Activated CD8-positive, alpha-beta memory T cell treated with anti-CD3 and anti-CD28 coated beads for 4 hours (primary cell): ENCODE measurements at regions not wholly inside any gene's neighbourhood (a gene's known extent, or its start where the extent isn't known, plus 50 kb on each side); places are given as distances from the start of the nearest gene placed in this dataset.
"Not testable (repeated sequence)": the region's sequence is repeated elsewhere in the genome, so short reads cannot be mapped to it uniquely, and the experiment has no call there.

ENCODE experiments used
- DNase-seq, 2 donors: peaks; one replicate each; pipeline ENCODE4 v3.0.0-alpha.2; 2020; ENCODE audit warnings: low read depth in 2 of 2

DNA sequence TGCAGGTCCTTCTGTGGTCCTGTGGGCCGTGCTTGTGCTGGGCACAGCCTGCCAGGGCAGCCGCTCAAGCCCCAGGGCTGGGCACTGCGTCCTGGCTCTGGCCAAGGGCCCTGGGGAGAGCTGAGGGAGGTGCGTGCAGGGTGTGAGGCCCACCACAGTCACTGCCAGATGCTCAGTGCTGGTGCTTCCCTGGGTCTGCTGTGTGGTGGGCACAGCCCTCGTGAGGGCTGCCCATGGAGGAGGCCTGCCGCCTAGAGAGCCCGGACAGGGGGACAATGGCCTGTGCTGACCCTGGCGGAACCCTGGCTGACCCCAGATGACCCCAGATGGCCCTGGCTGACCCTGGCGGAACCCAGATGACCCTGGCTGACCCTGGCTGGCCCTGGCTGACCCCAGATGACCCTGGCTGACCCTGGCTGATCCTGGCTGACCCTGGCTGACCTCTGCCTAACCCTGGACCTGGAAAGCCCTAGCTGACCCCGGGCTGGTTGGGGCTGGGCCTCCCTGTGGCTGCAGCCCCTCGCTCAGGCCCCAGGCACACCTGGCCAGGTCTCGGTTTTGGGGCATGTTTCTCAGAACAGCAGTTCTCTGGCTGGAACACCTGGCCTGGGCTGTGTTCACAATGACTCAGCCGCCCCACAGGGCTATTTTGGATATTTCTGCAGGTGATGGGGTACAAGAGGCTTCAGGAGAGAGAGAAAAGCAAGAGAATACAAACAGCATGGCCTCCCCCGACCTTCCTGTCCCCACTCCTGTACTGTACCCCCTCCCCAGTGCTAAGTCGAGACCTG, 55.4 kb downstream of the TMEM121 start:
- no peak for DNase-seq

DNA sequence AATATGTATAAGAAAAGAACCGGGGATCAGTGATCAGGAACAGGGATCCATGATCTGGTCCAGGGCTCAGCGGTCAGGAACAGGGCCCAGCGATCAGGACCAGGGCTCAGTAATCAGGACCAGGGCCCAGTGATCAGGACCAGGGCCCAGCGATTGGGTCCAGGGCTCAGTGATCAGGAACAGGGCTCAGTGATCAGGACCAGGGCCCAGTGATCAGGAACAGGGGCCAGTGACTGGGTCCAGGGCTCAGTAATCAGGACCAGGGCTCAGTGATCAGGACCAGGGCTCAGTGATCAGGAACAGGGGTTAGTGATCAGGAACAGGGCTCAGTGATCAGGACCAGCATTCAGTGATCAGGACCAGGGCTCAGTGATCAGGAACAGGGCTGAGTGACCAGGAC, 56.3 kb downstream of the TMEM121 start:
- DNase-seq: no peak

GRCh38 chr14:105583914-105584313, 57.5 kb downstream of the TMEM121 start:
- DNase-seq: not testable (repeated sequence)

DNA sequence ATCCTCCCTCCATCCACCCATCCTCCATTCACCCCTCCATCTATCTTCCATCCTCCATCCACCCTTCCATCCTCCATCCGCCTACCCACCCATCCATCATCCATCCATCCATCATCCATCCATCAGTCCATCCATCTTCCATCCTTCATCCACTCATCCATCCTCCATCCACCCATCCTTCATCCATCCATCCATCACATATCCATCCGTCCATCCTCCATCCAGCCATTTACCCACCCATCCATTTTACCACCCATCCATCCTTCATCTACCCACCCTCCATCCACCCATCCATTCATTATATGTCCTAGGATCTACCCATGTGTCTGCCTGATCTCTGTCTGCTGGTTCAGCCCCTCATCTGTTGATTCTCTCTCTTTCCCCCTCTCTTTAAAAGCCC, 58.9 kb downstream of the TMEM121 start:
- not testable (repeated sequence) for DNase-seq

DNA sequence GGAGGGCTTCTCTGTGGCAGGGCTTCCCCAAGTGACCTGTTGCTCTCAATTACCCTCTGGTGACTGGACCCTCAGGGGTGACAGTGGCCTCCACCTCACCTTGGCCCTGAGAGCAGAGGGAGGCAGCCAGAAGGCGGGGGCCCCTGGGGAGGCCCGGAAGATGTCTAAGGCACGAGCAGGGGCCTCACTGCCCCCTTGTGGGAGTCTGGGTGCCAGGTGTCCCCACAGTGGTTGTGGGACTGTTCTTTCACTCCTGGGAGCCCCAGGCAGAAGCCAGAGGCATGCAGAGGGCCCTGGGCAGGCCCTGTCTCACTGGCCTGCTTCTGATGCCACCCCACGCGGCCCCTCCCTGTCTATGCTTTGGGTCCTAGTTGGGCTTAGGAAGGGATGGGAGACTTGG, 59.3 kb downstream of the TMEM121 start:
- DNase-seq: not testable (repeated sequence)

DNA sequence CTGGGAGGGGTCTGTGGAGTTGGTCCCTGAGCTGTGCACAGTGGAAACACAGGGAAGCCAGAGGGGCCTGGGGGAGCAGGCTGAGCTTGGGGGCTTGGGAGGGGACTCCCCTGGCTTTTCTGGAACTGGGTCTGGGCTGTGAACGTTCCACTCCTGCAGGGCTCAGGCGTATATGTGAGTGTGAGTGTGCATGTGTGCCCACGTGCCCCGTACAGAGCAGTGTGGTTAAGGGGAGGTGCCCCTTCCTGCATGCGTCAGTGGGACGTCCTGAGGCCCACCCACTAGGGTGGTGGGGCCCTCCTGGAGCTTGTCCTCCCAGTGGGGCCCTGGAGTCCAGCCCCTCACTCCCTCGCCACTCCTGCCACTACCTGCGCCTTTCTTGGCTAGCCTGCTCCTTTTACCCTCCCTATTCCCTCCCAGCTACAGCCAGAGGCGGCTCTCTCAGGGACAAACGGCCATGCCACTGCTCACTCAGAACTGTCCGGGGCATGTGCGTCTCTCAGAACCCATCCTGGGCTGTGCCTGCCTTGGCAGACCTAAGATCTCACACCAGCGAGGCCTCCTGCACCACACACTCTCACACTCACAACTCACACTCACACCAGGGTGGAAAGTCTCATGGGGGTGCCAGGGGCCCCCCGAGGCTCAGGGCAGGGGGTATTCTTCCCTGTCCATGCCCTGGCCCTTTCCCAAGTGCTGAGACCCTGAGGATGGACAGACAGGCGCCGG, 59.9 kb downstream of the TMEM121 start:
- DNase-seq: not testable (repeated sequence)

DNA sequence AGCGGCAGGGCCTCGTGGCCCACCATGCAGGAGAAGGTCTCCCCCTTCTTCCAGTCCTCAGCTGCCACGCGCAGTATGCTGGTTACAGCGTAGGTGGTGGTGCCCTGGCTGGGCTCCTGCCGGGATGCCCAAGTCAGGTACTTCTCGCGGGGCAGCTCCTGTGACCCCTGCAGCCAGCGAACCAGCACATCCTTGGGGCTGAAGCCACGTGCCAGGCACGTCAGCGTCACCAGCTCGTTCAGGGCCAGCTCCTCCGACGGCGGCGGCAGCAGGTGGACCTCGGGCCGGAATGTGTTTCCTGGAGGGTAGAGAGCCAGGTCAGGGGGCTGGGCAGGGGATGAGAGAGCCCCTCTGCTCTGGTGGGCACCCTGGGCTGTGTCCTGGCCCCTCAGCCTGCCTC, 60.7 kb downstream of the TMEM121 start:
- not testable (repeated sequence) for DNase-seq

DNA sequence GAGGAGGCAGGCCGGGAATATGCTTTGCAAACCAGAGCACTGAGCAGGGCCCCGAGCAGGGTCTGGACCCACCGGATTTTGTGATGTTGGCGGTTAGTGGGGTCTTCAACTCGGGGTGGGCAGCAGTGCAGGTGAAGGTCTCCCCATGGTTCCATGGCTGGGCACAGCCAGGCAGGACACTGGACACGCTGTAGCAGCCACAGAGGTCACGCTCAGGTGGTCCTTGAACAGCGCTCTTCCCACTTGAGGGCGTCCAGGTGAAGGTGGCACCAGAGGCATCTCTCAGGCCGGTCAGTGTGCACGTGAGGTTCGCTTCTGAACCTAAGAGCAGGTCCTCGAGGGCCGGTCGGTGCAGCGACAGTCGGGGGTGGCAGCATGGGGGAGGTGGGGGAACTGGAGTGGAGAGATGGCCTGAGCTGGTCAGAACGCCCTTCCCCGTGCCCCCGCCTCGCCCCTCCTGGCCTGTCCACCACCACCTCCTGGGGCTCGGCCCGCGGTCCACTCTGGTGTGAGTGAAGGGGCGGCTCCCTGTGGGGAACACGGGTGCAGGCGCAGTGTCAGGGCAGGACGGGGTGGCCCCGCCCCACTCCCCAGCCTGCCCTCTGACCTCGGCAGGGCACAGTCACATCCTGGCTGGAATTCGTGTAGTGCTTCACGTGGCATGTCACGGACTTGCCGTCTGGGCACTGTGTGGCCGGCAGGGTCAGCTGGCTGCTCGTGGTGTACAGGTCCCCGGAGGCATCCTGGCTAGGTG, 61.3 kb downstream of the TMEM121 start:
- not testable (repeated sequence) for DNase-seq

DNA sequence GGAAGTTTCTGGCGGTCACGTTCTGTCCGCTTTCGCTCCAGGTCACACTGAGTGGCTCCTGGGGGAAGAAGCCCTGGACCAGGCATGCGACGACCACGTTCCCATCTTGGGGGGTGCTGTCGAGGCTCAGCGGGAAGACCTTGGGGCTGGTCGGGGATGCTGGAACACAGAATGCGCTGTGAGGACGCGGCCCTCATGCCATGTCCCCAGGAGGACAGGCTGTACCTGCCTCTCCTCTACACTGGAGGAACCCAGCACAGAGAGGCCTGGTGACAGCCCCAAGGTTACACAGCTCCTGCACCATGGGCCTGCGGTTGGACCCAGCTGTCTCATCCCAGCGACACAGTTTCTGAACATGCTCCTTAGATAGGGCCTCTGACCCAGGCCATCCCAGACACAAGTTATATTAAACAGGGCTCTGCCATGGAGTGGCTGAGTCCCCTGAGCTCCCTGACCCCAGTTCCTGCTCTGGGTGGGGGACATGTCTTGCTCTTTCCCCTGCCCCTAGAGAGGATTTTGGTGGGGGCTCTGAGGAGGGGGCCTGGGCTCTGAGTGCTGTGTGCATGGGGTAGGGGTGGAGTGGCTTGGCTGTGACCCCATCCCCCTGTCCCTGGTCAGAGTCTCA, 62.0 kb downstream of the TMEM121 start:
- no peak for DNase-seq

- DNase-seq: no peak
These were observed 63.0 kb downstream of the TMEM121 start for GRCh38 chr14:105589161-105589925.

DNA sequence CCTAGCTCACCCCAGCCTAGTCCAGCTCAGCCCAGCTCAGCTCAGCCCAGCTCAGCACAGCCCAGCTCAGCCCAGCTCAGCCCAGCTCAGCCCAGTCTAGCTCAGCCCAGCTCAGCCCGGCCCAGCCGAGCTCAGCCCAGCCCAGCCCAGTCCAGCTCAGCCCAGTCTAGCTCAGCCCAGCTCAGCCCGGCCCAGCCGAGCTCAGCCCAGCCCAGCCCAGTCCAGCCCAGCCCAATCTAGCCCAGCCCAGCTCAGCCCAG, 63.5 kb downstream of the TMEM121 start:
- not testable (repeated sequence) for DNase-seq

GRCh38 chr14:105591052-105591451, 64.7 kb downstream of the TMEM121 start:
- no peak for DNase-seq

GRCh38 chr14:105591792-105592341, 65.5 kb downstream of the TMEM121 start:
- not testable (repeated sequence) for DNase-seq

- not testable (repeated sequence) for DNase-seq
These were observed 66.3 kb downstream of the TMEM121 start for GRCh38 chr14:105592646-105593045.

DNA sequence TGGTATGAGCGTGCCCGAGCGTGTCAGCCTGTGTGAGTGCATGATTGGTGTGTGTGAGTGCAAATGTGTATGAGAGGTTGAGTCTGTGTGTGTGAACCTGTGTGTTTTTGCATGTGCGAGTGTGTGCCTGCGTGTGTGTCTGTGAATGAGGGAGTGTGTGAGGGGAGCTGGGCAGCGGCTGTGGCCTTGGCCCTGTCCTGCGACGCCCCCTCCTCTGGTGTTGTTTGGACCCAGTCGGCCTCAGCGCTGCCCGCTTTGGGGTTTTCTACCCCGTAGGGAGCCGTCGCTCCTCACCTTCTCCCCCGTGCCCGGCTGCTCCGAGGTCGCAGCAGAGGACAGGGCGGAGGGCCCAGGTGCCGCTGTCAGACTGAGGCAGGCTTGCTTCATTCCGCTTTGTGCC, 69.0 kb downstream of the TMEM121 start:
- DNase-seq: not testable (repeated sequence)

DNA sequence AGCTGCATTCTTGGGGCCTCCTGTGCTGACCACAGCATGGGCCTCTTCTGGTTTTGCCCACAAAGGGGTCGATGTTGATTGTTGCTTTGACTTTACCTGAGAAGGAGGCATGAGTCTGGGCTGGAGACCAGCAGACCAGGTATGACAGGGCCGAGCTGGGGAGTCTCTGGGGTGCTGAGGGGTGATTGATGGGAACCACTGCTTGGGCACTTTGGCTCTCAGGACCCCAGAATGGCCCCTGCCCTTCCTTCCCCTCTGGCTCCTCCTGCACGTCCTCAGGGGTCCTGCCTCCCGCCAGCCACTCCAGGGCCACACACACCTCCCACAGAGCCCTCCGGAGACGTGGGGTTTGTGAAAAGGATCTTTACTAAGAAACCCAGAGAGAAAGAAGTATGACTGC, 70.0 kb downstream of the TMEM121 start:
- not testable (repeated sequence) for DNase-seq

GRCh38 chr14:105598040-105598763, 71.8 kb downstream of the TMEM121 start:
- not testable (repeated sequence) for DNase-seq

GRCh38 chr14:105598925-105599586, 72.7 kb downstream of the TMEM121 start:
- not testable (repeated sequence) for DNase-seq

DNA sequence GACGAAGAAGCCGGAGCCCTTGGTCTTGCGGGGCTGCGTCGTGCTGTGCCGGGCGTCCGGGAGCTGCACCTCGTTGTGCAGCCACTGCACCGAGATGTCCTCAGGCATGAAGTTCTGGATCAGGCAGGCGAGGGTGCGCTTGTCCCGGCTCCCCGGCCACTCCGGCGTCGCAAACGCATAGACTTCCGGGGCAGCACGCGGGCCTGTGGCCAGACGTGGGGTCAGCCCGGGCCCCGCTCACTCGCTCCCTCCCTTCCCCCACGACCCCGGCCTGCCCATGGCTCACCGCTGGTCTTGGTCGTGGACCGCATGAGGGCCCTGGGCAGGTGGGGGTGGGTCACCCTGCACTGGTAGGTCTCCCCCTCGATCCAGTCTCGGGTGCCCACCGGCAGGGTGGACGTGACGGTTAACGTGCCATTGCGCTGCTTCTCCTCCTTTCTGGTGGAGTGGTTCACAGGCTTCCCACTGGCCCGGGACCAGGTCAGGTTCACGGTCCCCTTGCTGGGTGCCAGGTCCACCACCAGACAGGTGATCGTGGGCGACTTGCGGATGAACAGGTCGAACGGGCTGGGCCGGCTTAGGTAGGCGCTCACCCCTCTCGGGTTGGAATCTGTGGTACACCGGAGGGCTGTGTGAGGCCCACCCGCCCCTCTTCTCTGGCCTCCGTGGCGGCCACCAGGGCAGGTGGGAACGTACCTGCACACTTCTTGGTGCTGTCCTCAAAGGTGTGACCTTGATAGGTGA, 74.0 kb downstream of the TMEM121 start:
- not testable (repeated sequence) for DNase-seq
